GM18873 (cell line): ENCODE measurements at regions not wholly inside any gene's neighbourhood (a gene's known extent, or its start where the extent isn't known, plus 50 kb on each side); places are given as distances from the start of the nearest gene placed in this dataset.

ENCODE experiments used
- ATAC-seq: cut with Tn5 transposase; IDR thresholded peaks from one replicate; pipeline ENCODE4 v1.9.1; 2021; ENCODE audit warnings: mild to moderate bottlenecking, moderate library complexity, moderate number of reproducible peaks; ENCODE audit not compliant: unreplicated experiment, low FRiP score

GRCh38 chr7:18081617-18082016, 54.0 kb upstream of the PRPS1L1 start:
- ATAC-seq: no peak

DNA sequence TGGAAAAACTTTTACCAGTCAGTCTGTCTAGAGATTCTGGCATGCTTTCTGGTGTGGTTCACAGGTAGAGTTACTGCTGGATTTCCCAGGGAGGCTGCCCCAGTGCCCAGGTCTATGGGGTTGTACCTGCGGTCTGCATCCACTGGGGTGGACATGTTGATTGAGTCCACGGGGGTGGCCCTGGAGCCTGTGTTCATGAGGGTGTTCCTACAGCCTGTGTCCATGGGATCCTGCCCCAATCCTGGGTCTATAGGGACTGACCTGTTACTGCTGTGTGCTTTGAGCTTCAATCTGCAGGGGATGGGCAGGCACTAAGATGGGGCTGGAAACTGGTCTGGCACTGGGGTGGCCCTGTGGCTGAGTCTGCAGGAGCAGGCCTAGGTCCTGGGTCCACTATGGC, 54.5 kb upstream of the PRPS1L1 start:
- no peak for ATAC-seq

DNA sequence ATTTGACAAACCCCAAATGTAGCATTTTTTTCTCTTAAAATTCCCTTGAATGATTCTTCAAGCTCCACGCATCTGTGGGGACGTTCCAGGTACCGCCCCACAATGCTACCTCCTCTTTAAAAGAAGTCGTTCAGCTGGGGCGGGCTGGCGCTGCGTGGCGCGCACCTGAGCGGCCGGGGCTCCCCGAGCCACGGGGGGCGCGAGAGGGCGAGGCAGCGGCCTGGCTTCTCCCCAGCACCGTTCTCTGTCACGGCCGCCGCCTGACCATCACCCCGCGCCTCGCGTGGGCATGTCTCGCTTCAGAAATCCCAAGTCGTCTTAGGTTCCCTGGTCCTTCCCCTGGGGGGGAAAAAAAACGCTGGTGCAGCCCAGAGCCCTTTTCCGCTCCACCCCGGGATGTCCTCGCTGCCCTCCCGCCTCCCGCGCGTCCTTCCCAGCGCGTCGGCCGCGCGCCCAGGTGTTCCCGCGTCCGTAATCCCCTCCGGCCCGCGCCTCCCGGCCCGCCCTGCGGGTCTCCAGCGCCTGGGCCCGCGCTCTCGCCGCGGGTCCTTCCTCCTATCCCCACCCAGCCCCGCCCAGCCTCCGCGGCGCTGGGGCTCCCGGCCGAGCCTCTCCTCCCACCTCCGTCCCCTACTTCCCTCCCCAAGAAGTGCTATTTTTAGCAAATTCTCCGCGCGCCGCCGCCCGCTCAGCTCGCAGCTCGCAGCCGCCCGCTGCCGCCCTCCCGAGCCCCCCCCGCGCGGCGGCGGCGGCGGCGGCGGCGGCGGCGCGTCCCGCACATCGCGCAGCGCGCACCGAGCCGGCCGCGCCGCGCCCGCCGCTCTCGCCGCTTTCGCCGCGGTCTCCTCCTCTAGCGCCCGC, 58.7 kb upstream of the PRPS1L1 start:
- no peak for ATAC-seq

GRCh38 chr7:18087026-18087686, 59.5 kb upstream of the PRPS1L1 start:
- ATAC-seq: no peak

DNA sequence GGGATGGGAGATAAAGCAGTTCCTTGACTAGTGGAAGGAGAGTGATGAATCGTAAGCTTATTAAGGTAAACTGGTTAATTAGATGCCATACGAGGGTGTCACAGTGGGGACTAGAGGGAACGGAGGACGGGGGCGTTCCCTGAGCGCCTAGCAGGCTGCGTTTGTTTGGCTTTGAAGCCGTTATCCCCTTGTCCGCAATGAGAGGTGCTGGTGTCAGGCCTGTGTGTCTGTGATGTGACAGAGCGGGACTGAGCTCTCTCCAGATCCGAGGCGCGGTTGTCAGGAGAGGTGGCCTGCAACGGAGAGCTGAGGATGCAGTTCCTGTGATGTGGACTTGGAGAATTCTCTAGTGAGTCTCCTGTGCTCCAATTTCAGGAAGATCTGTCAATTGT, 60.0 kb upstream of the PRPS1L1 start:
- ATAC-seq: no peak

GRCh38 chr7:18096087-18096486, 68.4 kb upstream of the PRPS1L1 start:
- ATAC-seq: no peak

- ATAC-seq: no peak
These were observed 74.9 kb upstream of the PRPS1L1 start for GRCh38 chr7:18102576-18102975.

DNA sequence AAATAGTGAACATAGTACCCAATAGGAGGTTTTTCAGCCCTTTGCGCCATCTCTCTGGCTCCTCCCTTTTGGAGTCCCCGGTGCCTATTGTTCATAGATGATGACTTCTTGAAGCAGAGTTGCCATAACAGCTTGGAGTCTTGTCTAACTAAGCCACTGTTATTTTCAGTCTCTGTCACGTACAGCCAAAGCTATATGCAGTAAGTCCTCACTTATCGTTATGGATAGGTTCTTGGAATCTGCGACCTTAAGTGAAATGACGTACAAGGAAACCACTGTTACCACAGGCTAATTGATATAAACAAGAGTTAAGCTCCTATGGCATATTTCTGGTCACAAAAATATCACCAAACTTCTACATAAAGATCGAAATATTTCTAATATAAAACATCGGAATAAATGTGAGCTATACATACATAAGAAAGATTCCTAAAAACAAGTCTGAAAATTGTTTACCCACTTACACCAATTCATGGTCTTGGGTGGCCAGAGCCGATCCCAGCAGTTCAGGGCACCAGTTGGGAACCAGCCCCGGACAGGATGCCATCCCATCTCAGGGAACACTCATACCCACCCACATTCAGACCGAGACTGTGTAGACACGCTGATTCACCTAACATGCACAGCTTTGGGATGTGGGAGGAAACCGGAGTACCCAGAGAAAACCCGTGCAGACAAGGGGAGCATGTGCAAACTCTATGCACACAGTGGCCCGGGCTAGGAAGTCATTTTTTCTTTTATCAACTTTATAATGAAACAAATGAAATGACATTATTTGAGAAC, 76.0 kb upstream of the PRPS1L1 start:
- no peak for ATAC-seq

- ATAC-seq: no peak
These were observed 82.1 kb upstream of the PRPS1L1 start for GRCh38 chr7:18109762-18110161.

- ATAC-seq: no peak
These were observed 89.0 kb upstream of the PRPS1L1 start for GRCh38 chr7:18116661-18117060.

GRCh38 chr7:18117482-18117881, 89.8 kb upstream of the PRPS1L1 start:
- ATAC-seq: no peak

DNA sequence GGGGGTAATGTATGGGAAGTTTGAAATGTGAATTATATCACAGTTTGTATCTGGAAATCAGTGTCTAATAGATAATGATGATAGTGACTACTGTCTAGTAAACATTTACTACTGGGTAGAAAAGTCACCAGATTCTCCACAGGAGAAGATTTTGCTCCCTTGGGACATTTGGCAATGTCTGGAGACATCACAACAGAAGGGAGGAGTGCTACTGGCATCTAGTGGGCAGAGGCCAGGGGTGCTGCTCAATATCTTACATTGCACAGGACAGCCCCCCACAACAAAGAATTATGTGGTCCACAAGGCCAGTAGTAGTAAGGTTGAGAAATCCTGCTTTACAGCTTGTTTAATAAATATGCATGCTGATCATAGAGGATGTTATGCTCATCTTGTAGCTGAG, 92.3 kb upstream of the PRPS1L1 start:
- ATAC-seq: no peak

DNA sequence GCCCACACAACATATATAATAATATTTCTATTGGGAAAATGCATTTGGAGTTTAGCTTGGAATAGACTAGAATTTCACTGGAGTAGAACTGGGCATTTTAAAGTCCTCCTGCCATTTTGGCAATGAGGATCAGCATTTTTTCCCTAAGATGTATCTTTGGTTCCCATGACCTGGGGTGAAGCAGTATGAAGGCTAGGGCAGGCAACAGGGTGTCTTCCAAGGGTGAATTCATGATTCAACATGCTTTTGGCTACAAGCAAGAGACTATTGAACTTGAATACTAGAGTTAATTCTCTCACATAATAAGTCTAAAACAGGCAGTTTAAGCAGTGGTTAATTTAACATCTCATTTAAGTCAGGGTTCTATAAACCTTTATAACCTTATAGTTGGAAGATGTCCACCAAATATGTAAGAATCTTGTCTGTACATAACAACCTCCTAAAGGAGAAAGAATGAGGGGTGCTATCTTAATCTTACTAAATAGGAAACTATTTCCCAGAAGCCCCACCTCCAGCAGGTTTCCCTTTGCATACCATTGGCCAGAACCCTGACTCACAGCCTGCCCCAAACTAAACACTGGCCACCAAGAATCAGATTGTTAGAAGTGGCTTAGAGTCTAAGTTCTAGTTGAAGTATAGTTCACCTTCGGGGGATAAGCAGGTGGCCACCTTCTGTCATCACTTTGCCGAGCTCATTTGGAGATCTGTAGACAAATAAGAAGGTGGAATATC, 96.0 kb upstream of the PRPS1L1 start:
- no peak for ATAC-seq

DNA sequence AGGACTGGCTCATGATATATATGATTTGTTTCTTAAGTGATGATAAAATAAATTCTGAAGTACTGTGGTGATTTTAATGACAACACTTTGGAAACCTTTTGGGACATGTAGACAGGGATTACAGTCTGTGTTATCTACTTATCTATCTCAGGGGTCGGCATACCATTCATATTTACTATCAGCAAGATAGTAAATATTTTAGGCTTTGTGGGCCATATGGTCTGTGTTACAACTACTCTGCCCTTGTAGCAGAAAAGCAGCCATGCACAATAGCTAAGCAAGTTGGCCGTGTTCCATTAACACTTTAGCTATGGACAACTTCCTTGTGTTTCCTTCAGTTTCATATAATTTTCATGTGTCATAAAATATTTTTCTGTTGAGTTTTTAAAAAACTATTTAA, 97.8 kb upstream of the PRPS1L1 start:
- no peak for ATAC-seq

DNA sequence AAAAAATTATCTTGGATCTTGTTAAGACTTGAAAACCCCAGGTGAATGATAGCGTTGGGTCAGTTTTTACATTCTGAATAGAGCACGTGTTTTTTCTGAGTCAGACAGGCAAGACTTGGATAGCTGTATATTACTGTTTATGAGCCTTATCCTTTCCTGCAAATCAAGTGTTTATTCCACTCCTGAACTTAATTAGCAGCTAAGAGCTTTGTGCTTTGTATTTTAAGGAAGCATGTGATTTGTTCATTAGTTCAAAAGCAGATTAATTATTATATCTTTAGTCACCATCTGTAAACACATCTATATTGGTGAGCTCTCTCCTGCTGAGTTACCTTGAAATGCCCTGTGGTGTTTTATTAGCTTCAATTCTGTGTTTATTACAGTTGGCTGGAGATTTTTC, 98.6 kb upstream of the PRPS1L1 start:
- no peak for ATAC-seq

- ATAC-seq: no peak
These were observed 101.2 kb upstream of the PRPS1L1 start for GRCh38 chr7:18128846-18129245.

DNA sequence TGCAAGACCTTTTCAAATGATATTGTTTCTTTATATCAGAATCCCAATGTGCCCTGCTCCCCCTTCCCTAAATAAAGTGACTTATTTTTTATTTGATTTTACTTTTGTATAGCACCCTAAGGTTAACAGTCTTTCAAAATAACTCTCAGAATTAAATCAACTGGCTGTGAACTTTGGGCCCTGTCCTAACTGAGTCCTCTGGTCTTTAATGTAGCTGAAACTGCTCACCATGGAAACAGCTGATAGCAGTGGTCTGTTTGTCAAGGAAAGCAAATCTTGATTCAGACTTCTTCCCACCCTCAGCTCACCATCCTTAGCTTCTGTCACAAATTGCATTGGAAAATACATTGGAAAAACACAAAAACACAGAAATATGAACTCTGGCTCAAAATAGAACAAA, 105.2 kb upstream of the PRPS1L1 start:
- ATAC-seq: no peak

- ATAC-seq: no peak
These were observed 106.3 kb upstream of the PRPS1L1 start for GRCh38 chr7:18133921-18134320.

GRCh38 chr7:18140943-18141342, 113.3 kb upstream of the PRPS1L1 start:
- no peak for ATAC-seq

DNA sequence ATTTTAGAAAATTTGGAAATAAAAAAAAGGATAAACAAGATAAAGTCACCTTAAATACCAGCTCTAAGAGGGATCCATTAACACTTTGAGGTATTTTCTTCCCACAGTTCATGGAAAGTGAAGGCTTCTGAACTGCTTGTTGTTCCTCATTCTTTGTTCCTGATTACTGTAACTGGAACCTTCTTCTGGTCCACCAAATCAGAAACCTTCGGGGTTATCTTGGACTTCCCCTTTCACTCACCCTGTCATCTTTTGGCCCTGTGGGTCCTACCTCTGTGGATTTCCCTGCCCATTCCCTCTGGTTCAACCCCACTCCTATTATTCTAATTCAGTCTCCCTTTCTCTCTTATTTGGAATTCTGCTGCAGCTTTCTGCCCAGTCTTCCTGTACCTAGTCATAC, 116.5 kb upstream of the PRPS1L1 start:
- no peak for ATAC-seq

DNA sequence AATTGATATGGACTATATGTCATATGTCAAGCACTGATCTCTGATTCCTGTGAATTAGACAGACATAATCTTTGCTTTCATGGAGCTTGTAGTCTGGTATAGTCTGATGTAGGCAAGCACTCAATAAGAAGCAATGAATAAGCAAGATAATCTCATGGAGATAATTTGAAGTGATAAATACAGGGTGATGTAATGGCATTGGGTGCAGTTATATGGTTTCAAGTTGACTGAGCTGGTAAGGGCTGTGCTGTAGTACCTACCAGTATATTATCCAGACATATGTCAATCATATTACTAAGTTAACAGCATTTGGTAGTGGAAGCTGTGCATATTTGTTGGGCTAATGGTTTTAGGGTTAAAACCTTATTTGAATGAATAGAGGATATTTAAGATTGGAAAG, 117.5 kb upstream of the PRPS1L1 start:
- no peak for ATAC-seq
